Superior temporal gyrus (tissue), 1 donor: ENCODE measurements at regions not wholly inside any gene's neighbourhood (a gene's known extent, or its start where the extent isn't known, plus 50 kb on each side); places are given as distances from the start of the nearest gene placed in this dataset.
"Not testable (repeated sequence)": the region's sequence is repeated elsewhere in the genome, so short reads cannot be mapped to it uniquely, and the experiment has no call there.

ENCODE experiments used
- DNase-seq: peaks from one replicate; pipeline ENCODE4 v3.0.0-alpha.2; 2016; ENCODE audit errors: extremely low spot score

DNA sequence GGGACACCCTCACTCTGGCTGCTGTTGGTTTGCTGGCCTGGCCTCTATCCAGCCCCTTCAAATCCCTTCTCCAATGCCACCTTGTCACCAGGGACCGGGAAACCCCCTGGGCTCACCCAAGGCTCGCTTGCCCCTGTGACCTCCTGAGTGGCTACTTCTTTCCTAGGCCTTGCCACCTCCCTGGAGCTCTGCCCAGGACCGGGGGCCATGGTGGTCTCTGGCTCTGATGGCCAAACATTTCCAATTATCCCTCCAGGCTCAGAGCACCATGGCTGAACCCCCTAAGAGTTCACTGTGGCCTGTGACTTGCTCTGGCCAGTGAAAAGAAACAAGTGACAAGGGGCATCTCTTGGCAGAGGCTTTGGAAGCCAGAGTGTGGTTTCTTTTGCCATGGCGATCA lies 237.6 kb downstream of the TFCP2L1 start:
- DNase-seq, result no peak

DNA sequence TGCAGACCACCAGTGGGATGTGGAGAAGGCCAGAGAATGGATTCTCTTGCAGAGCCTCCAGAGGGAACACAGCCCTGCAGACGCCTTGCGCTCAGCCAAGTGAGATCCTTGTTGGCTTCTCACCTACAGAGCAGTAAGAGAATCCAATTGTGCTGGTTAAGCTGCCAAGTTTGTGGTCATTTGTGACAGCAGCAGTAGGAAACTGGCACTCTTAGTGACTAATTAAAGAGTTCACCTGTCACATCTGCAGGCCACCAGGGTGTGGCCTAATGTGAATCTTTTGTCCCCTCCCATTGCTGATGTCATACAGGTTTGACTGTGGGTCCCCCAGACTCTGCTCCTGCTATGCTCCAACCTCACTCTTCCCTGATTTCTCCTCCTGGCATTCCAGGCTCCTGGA lies 235.9 kb downstream of the TFCP2L1 start:
- no peak for DNase-seq

DNA sequence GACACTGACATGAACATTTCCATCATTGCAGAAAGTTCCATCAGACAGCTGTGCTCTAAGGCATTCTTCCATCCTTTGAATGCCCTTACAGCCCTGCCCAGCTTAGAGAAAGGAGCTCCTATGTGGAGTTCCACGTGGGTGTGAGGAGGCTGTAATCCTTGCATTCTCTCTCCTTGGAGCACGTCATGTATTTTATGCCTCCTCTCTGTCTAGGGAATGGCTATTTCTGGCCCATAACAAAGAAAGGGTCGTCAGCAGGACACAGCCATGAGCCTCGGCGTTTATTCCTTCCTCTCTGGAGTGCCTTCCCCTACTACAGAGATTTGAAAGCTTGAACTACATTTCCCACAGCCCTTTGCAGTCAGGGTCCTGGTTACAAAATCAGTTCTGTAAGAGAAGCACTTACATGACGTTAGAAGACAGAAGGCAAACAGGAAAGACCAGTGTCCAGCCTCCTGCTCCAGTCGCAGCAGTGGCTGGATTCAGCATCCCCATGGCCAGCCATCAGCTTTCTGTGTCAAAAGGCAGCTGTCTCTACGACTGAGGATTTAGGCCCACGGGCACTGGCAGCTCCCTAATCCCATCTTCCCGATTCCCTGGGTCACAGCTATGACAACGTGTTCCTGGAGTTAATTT lies 234.9 kb downstream of the TFCP2L1 start:
- DNase-seq, result no peak

DNA sequence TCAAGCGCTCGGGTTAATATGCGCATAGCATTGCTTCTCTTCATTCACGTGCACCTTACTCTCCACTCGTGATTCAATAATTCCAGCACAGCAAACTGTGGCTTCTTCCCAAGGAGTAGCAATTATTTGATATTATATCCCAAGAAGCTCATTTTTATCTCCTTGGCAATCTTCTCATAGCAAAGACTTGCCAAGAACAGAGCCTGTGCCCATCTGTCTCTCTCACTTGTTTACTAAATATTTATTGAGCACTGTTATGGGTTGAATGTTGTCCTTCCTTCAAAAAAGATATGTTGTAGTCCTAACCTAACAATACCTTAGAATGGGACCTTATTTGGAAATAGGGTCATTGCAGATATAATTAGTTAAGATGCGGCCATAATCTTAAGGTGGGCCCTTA lies 233.7 kb downstream of the TFCP2L1 start:
- no peak for DNase-seq

DNA sequence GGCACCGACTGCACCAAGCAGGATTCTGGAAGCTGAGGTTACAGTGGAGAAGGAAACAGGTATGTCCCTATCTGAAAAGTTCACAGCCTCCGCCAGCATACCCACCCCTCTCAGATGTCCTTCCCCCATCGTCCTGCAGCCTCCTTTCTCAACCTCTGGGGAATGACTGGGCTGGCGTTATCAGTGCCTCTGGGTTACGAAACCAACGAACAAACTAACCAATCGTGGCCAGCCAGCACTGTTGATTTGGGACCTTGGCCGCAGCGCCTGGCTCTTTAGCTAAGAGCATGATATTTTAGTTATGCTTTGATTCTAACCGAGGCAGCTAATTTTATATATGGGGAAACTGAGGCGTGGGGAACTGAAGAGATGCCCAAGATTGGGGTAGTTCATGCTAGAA lies 233.0 kb downstream of the TFCP2L1 start:
- DNase-seq, result no peak

DNA sequence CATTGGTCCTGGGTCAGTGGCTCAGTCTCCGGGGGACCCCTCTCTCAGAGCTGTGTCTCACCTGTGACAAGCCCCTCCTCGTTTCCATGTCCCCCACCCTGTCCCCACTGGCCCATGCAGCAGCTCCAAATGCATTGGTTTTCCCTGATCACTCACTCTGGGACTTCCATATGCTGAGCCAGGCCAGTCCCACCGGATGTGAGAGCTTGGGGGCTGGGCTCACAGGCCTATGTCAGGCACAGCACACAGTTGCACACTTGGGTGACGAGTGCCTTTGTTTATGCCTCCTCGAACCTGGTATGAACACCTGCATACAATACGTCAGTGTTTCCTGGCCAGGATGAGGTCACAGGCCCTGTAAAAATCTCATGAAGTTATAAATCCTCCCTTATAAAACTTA lies 232.5 kb downstream of the TFCP2L1 start:
- DNase-seq, result no peak

DNA sequence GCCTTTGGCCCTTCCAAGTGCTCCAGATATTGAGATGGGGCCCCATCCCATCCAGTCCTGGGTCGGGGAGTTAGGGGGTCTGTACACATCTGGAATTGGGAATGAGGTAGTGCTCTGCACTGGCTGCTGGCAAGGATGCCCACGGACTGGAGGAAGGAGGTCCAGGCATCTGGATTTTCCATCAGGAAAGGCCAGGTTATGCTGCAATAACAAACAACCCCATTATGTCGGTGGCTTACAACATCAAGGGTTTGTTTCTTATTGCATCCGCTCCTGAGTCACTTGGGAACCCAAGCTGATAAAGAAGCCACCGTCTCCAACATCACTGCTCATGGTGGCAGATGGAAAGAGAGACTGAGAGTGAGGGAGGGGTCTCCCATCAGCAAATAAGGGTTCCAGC lies 229.9 kb downstream of the TFCP2L1 start:
- DNase-seq, result no peak

DNA sequence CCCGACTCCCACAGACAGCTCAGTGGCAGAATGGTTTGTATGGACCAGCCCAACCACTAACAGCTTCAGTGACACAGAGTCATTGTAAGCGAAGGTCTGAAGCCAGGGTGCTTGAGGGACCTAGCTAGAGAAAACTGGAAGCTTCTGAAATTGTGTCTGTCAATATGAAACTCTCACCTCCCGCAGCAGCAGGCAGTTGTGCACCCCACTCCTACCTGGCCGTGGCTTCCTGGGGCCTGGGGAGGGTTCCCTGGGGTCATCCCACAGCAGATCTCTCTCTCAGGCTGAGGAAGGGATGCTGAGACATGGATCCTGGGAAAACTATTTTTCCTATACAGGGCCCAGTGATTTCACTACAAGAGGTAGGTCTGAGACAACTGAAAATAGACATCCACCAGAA lies 229.5 kb downstream of the TFCP2L1 start:
- DNase-seq, result no peak

DNA sequence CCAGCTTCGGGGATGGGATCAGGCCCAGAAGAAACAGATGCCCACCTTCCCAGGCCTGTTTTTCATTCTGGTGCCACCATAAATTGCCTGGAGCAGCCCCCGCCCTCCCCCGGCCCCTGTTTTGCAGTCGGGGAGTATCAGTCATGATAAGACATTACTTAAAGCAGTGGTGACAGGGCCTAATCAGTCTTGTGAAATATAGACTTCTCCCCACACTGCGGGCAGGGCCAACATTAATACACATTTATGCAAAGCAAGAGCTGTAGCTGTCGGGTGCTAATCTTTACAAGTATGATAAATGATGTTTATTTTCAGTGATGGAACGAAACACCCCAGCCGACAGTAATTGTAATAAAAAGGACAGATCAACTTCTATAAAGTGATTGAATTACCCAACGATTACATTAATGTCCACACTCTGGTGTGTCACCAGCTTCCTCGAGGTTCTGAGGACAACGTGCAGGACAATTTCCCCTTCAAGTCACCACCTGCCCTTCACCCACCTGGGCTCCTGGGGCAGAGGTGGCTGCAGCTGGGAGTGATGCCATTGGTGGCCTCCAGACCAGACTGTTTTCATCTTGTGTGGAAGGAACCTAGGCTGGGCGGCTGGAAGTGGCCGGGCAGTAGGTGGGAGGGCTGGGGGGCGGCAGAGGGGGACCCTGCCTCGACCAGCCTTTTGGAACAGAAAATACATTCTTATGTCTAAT lies 226.0 kb downstream of the TFCP2L1 start:
- DNase-seq, result no peak

DNA sequence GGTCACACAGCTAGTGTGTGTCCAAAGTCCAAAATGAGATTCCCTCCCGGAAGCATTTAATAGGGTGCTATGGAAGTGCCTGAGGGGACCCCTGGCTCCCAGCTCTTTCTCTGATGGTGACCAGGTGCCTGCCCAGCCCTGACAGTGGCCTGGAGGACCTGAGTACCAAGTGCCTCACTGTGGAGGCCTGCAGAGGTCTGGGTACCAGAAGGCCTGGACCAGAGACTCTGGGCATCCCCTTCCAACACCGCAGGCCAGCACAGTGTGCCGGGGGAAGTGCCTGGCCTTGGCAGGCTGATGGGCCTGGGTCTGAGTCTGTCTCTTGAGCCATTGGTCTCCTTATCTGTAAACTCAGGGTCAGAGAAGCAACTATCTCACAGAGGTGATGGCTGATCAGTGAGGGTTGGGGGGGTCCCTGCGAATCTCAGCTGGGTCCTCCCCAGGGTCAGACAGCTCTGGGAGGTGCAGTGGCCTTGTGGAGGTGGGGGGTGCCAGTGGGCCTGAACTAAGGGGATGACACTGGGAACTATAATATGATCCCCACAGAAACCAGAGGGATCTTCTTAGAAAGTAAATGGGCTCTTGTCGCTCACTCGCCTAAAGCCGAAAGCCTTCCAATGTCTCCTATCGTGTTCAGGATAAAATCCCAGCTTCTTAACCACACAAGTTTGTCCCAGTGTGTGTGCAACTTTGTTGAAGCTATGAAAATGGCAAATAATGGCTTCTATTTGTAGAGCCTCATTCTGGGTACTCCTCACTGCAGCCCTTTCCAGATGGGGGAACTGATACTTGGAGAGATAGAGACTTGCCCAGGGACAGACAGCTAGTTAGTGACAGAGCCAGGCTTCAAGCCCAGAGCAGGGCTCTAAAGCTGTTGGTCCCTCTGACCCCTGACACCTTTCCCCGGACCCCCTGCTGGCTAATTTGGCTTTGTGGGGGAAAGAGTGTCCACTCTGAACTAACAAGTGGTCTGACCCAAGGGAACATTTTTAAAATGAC lies 225.1 kb downstream of the TFCP2L1 start:
- DNase-seq, result no peak

DNA sequence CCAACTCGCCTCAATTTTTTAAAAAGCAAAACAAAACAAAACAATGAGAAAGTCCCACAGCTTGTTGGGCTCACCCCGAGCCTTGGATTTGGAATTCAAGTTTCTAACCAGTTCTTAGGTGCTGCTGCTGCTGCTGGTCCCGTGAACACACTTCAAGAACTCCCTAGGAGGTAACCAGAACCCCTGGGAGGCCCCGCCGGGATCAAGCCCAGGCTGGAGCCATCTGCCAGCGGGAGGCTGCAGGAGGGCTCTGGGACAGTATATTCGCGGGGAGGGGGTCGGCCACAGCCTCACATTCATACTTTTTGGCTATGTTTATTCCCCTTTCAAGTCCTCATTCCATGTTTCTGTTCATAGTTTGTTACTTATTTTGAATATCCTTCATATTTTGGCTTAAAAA lies 223.4 kb downstream of the TFCP2L1 start:
- no peak for DNase-seq

DNA sequence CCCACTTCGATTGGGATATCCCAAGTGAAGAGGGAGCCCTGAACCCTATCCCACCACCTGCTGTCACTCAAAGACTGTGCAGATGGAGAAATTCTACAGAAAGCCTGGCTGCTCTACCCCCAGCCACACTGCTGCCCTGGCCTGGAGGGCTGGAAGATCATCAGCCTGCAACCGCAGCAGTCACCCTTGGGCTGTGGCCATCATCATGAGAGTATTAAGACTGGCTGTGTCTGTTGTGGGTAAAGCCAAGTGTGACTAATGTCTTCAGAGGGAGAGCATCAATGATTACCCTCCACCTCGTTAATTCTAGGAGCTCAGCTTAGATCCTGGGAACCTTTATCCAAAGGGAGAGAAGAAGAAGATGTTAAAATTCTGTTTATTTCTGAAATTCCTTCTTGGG lies 221.5 kb downstream of the TFCP2L1 start:
- DNase-seq, result no peak

DNA sequence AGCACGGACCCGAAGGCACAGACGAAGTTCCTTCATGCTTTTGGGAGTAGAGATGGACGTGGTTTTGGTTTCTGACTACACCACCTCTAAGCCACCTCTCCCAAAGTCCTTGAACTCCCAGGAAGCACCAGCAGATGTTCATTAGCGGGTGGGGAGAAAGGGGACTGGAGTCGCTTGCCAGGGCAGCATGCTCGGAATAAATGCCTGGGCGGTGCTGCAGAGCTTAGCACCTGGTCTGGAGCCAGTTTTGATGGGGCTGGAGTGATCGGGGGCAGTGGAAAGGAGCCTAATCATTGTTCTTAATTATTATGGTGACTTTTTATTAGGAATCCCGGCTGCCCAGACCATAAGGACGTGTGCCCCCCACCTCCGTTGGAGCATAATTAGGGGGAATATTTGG lies 220.8 kb downstream of the TFCP2L1 start:
- DNase-seq, result no peak

DNA sequence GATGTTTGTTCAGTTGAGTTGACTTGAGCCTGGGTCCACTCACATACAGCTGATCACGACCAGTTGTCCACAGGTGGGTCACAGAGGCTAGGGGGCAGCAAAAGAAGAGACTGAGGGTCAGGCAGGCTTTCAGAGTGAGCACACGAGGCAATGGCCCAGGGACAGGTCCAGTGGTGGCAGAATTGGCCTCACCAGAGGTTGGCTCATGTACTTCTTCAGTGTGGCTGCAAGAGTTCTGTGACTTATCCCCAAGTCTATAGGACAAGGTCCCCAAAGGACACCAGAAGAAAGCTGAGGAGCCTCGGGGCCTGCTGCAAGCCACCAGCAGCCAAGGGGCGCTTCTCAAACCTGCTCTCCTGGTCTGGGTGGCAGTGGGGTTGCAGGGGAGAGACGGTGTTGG lies 219.8 kb downstream of the TFCP2L1 start:
- DNase-seq, result no peak

DNA sequence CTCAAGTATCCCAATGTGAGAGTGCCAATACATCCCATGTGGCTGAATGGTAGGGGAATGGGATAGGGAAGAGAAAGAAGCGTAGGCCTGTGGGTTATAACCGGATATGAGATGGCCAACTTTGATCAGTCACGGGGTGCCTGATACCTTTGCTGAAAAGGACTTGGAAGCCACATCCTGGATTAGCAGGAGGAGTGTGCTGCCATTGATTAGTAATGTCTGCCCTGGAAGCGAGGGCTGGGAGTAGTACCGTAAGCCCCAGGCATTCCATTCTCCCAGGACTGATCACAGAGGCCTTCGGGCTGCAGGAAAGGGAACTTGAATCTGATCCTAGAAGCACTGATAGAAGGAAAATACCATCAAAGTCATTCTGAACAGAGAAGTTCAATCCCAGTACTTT lies 218.5 kb downstream of the TFCP2L1 start:
- no peak for DNase-seq

DNA sequence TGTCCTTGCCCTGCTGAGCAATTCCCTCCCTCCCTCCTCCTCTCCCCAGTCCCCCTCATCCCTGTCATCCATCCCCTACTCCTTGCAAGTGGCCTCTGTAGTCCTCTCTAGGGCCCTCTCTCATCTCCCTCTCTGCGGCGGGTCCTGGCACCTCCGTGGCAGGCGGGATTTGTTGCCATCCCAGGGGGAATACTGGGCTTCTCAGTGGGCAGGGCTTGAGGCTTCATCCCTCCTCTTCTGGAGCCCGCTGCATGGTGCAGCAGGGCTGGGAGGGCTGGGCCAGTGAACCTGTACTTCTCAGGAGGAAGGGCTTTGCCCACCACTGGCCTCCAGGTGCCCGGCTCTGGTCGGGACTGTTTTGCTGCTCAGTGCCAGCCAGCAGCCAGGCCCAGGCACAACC lies 216.2 kb downstream of the TFCP2L1 start:
- DNase-seq, result no peak

DNA sequence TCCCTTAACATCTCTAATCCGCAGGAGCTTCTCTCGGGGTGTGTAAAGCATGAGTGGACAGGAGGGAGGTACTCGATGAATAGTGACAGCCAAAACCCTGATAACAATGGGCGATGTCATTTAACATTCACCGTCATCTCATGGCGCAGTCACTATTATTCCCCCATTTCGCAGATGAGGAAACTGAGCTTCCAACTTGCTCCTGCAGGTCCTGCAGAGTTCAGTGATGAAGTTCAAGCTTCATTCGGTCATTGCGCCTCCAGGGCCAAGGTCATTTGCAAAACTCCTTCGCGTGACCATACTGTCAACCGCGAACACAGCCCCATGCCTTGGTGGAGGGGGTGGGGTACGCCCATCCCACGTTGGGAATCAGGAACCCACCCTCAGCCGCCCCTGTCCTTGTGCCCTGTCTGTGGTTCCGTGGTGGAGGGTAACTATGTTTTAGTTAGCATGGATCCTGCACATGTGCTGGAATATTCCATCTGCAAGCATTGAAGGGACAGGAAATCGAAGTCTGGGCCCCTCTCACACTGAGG lies 215.5 kb downstream of the TFCP2L1 start:
- no peak for DNase-seq

DNA sequence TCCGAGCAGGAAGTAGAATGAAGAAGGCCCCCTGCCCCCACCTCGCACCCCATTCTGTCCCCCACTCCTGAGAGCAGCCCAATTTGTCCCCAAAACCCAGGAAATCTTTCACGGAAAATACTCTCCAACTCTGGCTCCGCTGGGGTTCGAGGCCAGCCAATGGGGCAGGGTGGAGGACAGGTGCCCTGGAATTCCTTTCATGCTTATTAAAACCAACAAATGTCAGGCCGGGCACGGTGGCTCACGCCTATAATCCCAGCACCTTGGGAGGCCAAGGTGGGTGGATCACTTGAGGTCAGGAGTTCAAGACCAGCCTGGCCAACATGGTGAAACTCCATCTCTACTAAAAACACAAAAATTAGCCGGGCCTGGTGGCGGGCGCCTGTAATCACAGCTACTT lies 214.9 kb downstream of the TFCP2L1 start:
- not testable (repeated sequence) for DNase-seq

DNA sequence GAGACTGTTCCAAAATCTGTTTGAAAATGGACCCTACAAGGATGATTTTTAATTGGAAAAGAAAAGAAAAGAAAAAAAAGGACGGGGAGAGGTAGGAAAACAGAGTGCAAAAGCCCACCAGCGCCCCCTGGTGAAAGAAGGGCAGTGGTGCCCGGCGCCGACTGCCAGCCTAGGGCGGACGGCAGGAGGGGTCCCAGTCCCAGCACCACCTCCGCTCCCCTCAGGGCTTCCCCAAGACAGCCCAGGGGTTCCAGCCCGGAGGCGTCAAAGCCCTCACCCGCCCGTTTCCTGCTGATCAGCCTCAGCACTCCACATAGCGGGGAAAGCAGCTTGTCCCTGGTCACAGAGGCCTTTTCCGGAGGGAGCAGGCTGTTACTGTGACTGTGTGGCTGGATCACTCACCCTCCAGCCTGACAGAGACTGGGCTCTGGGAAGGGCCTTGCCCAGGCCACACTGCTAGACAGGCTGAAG lies 213.9 kb downstream of the TFCP2L1 start:
- DNase-seq, result peak; percentile 74

DNA sequence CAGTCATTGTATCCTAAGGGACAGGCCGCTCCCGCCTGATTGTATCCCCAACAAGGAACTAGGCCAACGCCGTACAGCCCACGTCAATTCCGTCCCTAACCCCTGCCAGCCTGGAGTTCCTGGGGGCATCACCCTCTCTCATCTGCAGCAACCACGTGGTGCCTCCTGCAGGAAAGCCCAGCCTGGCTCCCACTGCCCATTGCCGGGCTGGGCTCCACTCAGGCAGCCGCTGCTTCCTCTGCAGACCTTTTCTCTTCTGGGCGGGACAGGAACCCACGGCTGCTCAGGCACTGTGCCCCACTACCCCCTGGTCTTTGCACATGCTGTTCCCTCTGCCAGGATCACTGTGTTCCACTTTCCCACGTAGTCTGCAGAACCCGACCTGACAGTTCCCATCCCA lies 212.2 kb downstream of the TFCP2L1 start:
- no peak for DNase-seq

DNA sequence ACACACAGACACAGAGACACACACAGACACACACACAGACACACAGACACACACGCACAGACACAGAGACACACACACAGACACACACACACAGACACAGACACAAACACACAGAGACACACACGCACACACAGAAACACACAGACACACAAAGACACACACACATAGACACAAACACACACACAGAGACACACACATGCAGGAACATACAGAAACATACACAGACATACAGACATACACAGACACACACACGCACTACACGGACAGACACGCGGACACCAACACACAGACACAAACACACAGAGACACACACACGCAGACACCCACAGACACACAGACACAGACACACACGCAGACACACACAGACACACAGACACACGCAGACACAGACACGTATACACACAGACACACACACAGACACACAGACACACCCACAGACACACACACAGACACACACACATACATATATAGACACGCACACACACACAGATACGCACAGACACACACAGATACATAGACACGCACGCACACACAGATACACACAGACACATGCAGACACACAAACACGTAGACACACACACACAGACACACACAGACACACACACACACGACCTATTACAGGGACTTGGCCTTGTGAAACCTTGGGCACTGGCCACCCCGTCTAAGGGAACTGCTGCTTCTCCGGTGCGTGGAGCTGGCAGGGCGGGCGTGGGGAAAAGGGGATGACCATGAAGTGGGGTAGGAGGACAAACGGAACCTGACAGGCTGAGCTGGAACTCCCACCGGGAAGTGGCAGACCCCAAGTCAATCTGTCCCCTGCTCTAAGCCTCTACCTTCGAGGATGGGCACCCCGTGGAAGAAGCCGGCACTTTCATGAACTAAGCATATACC lies 211.4 kb downstream of the TFCP2L1 start:
- DNase-seq, result no peak
